Ovary (tissue), 3 donors: ENCODE measurements at regions not wholly inside any gene's neighbourhood (a gene's known extent, or its start where the extent isn't known, plus 50 kb on each side); places are given as distances from the start of the nearest gene placed in this dataset.

Experiments
- EP300 ChIP-seq: sonication (generic); formaldehyde crosslinking; IDR thresholded peaks from one replicate; pipeline ENCODE4 v1.6.1; 2017; ENCODE audit warnings: antibody characterized with exemption
- TF ChIP-seq, protein P1 (sequence below), 3 donors: fragments of 450-650 bp in 2 of 3; fragments of 200-600 bp in 1 of 3; IDR thresholded peaks; one replicate each; pipeline versions ENCODE4 v1.5.1 to v1.8.0; 2016 to 2022; ENCODE audit warnings: antibody characterized with exemption in 3 of 3, mild to moderate bottlenecking in 1 of 3
- donor health status: DM: no; HTN: no; CAD: no.

DNA sequence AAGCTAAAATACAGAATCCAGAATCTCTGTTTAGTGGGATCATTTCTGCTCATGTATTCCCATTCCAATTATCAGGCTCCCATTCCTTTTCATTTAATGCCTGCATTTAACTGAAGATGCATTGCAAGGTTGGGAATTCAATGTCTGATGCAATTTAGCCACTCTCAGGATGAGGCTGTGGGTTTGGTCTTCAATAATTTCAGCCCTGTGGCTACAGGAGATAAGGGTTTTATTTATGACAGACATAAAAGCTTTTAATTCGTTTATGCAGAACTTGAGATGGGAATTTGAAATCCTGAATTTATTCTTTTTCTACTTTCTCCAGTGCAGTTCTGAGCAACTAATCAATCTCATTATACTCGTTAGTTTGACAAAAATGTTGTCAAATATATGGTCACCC, 1225.9 kb downstream of the PCDH18 start:
- no peak for TF ChIP-seq EP300
- TF ChIP-seq, protein P1, sequence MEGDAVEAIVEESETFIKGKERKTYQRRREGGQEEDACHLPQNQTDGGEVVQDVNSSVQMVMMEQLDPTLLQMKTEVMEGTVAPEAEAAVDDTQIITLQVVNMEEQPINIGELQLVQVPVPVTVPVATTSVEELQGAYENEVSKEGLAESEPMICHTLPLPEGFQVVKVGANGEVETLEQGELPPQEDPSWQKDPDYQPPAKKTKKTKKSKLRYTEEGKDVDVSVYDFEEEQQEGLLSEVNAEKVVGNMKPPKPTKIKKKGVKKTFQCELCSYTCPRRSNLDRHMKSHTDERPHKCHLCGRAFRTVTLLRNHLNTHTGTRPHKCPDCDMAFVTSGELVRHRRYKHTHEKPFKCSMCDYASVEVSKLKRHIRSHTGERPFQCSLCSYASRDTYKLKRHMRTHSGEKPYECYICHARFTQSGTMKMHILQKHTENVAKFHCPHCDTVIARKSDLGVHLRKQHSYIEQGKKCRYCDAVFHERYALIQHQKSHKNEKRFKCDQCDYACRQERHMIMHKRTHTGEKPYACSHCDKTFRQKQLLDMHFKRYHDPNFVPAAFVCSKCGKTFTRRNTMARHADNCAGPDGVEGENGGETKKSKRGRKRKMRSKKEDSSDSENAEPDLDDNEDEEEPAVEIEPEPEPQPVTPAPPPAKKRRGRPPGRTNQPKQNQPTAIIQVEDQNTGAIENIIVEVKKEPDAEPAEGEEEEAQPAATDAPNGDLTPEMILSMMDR (IDR thresholded peaks at IDR 0.05), result no peak
